ENCODE measurements at regions not wholly inside any gene's neighbourhood (a gene's known extent, or its start where the extent isn't known, plus 50 kb on each side); places are given as distances from the start of the nearest gene placed in this dataset.

- TF ChIP-seq EZH2 (IDR thresholded peaks at IDR 0.05; ENCODE audit: borderline replicate concordance, low read length) = no peak
- no peak for TF ChIP-seq CTCF (IDR thresholded peaks at IDR 0.05; ENCODE audit: low read length)
- no peaks in the 10 kb centered on the region for H3K9me3 ChIP-seq (ENCODE audit: low read length)
- no peak overlapping the region for H2AFZ ChIP-seq (ENCODE audit: low read length)
- no peaks in the 10 kb centered on the region for H3K4me1 ChIP-seq (ENCODE audit: insufficient read depth, low read length, severe bottlenecking)
- H4K20me1 ChIP-seq (ENCODE audit: insufficient read depth, low read length) = no peaks in the 10 kb centered on the region
- no peaks in the 10 kb centered on the region for H3K79me2 ChIP-seq (ENCODE audit: insufficient read depth, low read length)
- no peak overlapping the region for H3K9ac ChIP-seq (ENCODE audit: low read length)
- H3K9me2 ChIP-seq (ENCODE audit: low read depth, low read length) = no peaks in the 10 kb centered on the region
- H3K4me2 ChIP-seq (ENCODE audit: low read length) = no peak overlapping the region
- no peak overlapping the region for H3K4me3 ChIP-seq (ENCODE audit: low read depth, low read length, poor library complexity, severe bottlenecking)
- no peak overlapping the region for H3K27ac ChIP-seq (ENCODE audit: low read depth, low read length, poor library complexity, severe bottlenecking)
- no peaks in the 10 kb centered on the region for H3F3A ChIP-seq (ENCODE audit: insufficient read depth, low read length)
- no peaks in the 10 kb centered on the region for H3K36me3 ChIP-seq (ENCODE audit: insufficient read depth, low read length)
- no peaks in the 10 kb centered on the region for H3K27me3 ChIP-seq (ENCODE audit: insufficient read depth, low read length)
Observed at GRCh38 chr1:221604948-221605347, 136.9 kb downstream of the DUSP10 start.

GRCh38 chr1:221605569-221605968 is 136.3 kb downstream of the DUSP10 start:
- H3K36me3 ChIP-seq (ENCODE audit: insufficient read depth, low read length) = no peaks in the 10 kb centered on the region
- no peak overlapping the region for H3K9ac ChIP-seq (ENCODE audit: low read length)
- H3K4me2 ChIP-seq (ENCODE audit: low read length) = no peak overlapping the region
- H3K4me1 ChIP-seq (ENCODE audit: insufficient read depth, low read length, severe bottlenecking) = no peaks in the 10 kb centered on the region
- no peaks in the 10 kb centered on the region for H3K27me3 ChIP-seq (ENCODE audit: insufficient read depth, low read length)
- H2AFZ ChIP-seq (ENCODE audit: low read length) = no peak overlapping the region
- H3K27ac ChIP-seq (ENCODE audit: low read depth, low read length, poor library complexity, severe bottlenecking) = no peak overlapping the region
- H3K4me3 ChIP-seq (ENCODE audit: low read depth, low read length, poor library complexity, severe bottlenecking) = no peak overlapping the region
- H4K20me1 ChIP-seq (ENCODE audit: insufficient read depth, low read length) = no peaks in the 10 kb centered on the region
- no peaks in the 10 kb centered on the region for H3F3A ChIP-seq (ENCODE audit: insufficient read depth, low read length)
- TF ChIP-seq EZH2 (IDR thresholded peaks at IDR 0.05; ENCODE audit: borderline replicate concordance, low read length) (no peak), CTCF (IDR thresholded peaks at IDR 0.05; ENCODE audit: low read length) (no peak)
- H3K79me2 ChIP-seq (ENCODE audit: insufficient read depth, low read length) = no peaks in the 10 kb centered on the region
- H3K9me2 ChIP-seq (ENCODE audit: low read depth, low read length) = no peaks in the 10 kb centered on the region
- no peaks in the 10 kb centered on the region for H3K9me3 ChIP-seq (ENCODE audit: low read length)

- Histone ChIP-seq H2AFZ (ENCODE audit: low read length) (peak overlapping the region; percentile 78; the same call in 1 of the 2 replicates), H3K4me1 (ENCODE audit: insufficient read depth, low read length, severe bottlenecking) (no peaks in the 10 kb centered on the region)
Observed at GRCh38 chr1:221606256-221606655, 135.6 kb downstream of the DUSP10 start.

More at GRCh38 chr1:221606256-221606655, 135.6 kb downstream of the DUSP10 start:
- Histone ChIP-seq H3K27ac (ENCODE audit: low read depth, low read length, poor library complexity, severe bottlenecking) (no peak overlapping the region), H3K36me3 (ENCODE audit: insufficient read depth, low read length) (no peaks in the 10 kb centered on the region), H3K9me2 (ENCODE audit: low read depth, low read length) (no peaks in the 10 kb centered on the region), H3K4me2 (ENCODE audit: low read length) (no peak overlapping the region), H3K27me3 (ENCODE audit: insufficient read depth, low read length) (no peaks in the 10 kb centered on the region), H3K9me3 (ENCODE audit: low read length) (no peaks in the 10 kb centered on the region), H3K79me2 (ENCODE audit: insufficient read depth, low read length) (no peaks in the 10 kb centered on the region), H3K4me3 (ENCODE audit: low read depth, low read length, poor library complexity, severe bottlenecking) (no peak overlapping the region), H3K9ac (ENCODE audit: low read length) (no peak overlapping the region), H4K20me1 (ENCODE audit: insufficient read depth, low read length) (no peaks in the 10 kb centered on the region), H3F3A (ENCODE audit: insufficient read depth, low read length) (no peaks in the 10 kb centered on the region)
- TF ChIP-seq EZH2 (IDR thresholded peaks at IDR 0.05; ENCODE audit: borderline replicate concordance, low read length) (no peak), CTCF (IDR thresholded peaks at IDR 0.05; ENCODE audit: low read length) (no peak)
